H1 (cell line): ENCODE measurements at regions not wholly inside any gene's neighbourhood (a gene's known extent, or its start where the extent isn't known, plus 50 kb on each side); places are given as distances from the start of the nearest gene placed in this dataset.

Experiments
- CTCF ChIA-PET: fragments of 300-600 bp; sonication (Branson Sonifier 250); formaldehyde crosslinking; loops from one replicate; lab custom pipeline; 2021; ENCODE audit not compliant: partially characterized antibody; lab: Charles Lee
- POLR2A ChIA-PET: fragments of 300-600 bp; sonication (Branson Sonifier 250); formaldehyde crosslinking; loops from one replicate; lab custom pipeline; 2021; ENCODE audit warnings: inconsistent platforms; ENCODE audit not compliant: partially characterized antibody; lab: Charles Lee
- DNase-seq, 2 experiments: peaks; one replicate each; pipeline versions ENCODE4 v3.0.0 to v3.0.0-alpha.2; 2010 to 2022; ENCODE audit warnings: low spot score in 2 of 2, low read depth in 1 of 2, mixed read lengths in 1 of 2
- FAIRE-seq: peaks from 2 replicates; lab custom pipeline; 2011; peaks lifted over from hg19 to GRCh38; lab: Jason Lieb, UNC
- H2AFZ ChIP-seq: 2 replicates; pipeline ENCODE4 v1.8.1; 2012; ENCODE audit warnings: low read length, inconsistent platforms
- H2AK5ac ChIP-seq: 2 replicates; pipeline ENCODE4 v1.6.1; 2013; ENCODE audit warnings: low read depth, low read length
- H2BK120ac ChIP-seq: replicated peaks from 2 replicates; pipeline ENCODE3; 2013; ENCODE audit warnings: low read depth, low read length, inconsistent platforms
- H2BK12ac ChIP-seq: 2 replicates; pipeline ENCODE4 v1.6.1; 2013; ENCODE audit warnings: low read depth, low read length
- H2BK15ac ChIP-seq: 2 replicates; pipeline ENCODE4 v1.6.1; 2013; ENCODE audit warnings: low read length
- H2BK20ac ChIP-seq: 2 replicates; pipeline ENCODE4 v1.6.1; 2013; ENCODE audit warnings: low read length
- H2BK5ac ChIP-seq: 2 replicates; pipeline ENCODE4 v1.6.1; 2013; ENCODE audit warnings: low read depth, low read length
- H3K14ac ChIP-seq: 2 replicates; pipeline ENCODE4 v1.6.1; 2013; ENCODE audit warnings: inconsistent platforms; ENCODE audit not compliant: insufficient read length
- H3K18ac ChIP-seq: 2 replicates; pipeline ENCODE4 v1.6.1; 2013; ENCODE audit warnings: low read length; ENCODE audit errors: extremely low read depth
- H3K23ac ChIP-seq: 2 replicates; pipeline ENCODE4 v1.6.1; 2013; ENCODE audit warnings: inconsistent platforms; ENCODE audit not compliant: insufficient read length
- H3K23me2 ChIP-seq: 2 replicates; pipeline ENCODE4 v1.6.1; 2013; ENCODE audit warnings: low read depth, low read length
- H3K27ac ChIP-seq: 2 replicates; pipeline ENCODE4 v1.6.1; 2011; ENCODE audit warnings: low read depth, low read length, inconsistent platforms
- H3K27me3 ChIP-seq, 4 experiments: replicated peaks in 1 of 4; 1 replicate in 1 of 4; 2 replicates in 3 of 4; pipeline versions ENCODE4 v1.6.1 to v1.8.1; 2011 to 2013; ENCODE audit warnings: low read length in 3 of 4, mild to moderate bottlenecking in 3 of 4, inconsistent platforms in 2 of 4, mixed read lengths in 2 of 4, moderate library complexity in 1 of 4; ENCODE audit not compliant: control insufficient read depth in 3 of 4, insufficient read depth in 3 of 4; ENCODE audit errors: extremely low read depth in 1 of 4
- H3K36me3 ChIP-seq, 4 experiments: 2 replicates each; pipeline versions ENCODE4 v1.6.1 to v1.8.1; 2011 to 2013; ENCODE audit warnings: mild to moderate bottlenecking in 4 of 4, low read length in 3 of 4, moderate library complexity in 2 of 4, control low read depth in 1 of 4, inconsistent platforms in 1 of 4; ENCODE audit not compliant: insufficient read depth in 4 of 4, control insufficient read depth in 2 of 4
- H3K4ac ChIP-seq: replicated peaks from 2 replicates; pipeline ENCODE3; 2013; ENCODE audit warnings: low read length, low read depth, mixed read lengths, inconsistent platforms; ENCODE audit not compliant: insufficient read length
- H3K4me1 ChIP-seq, 4 experiments: replicated peaks in 1 of 4; 1 replicate in 1 of 4; 2 replicates in 3 of 4; pipeline versions ENCODE4 v1.6.1 to v1.8.1; 2011 to 2013; ENCODE audit warnings: low read length in 3 of 4, inconsistent platforms in 2 of 4, mixed read lengths in 1 of 4; ENCODE audit not compliant: insufficient read depth in 4 of 4, control insufficient read depth in 3 of 4
- H3K4me2 ChIP-seq, 2 experiments: 2 replicates each; pipeline versions ENCODE4 v1.6.1 to v1.8.1; 2011 to 2013; ENCODE audit warnings: low read depth in 2 of 2, low read length in 2 of 2, control low read depth in 1 of 2, inconsistent platforms in 1 of 2, mild to moderate bottlenecking in 1 of 2; ENCODE audit not compliant: insufficient read depth in 1 of 2
- H3K4me3 ChIP-seq, 4 experiments: fragments of 200-600, 300-600 bp in 1 of 4; sonication (generic), shearing (Covaris generic), sonication (Bioruptor Twin) in 1 of 4; 2 replicates each; pipeline versions ENCODE4 v1.5.1 to v1.8.1; 2011 to 2016; ENCODE audit warnings: low read length in 4 of 4, low read depth in 3 of 4, control low read depth in 2 of 4, inconsistent platforms in 2 of 4, mild to moderate bottlenecking in 2 of 4, mixed read lengths in 1 of 4, moderate library complexity in 1 of 4; ENCODE audit not compliant: insufficient read depth in 2 of 4; ENCODE audit errors: extremely low read depth in 1 of 4
- H3K56ac ChIP-seq: replicated peaks from 2 replicates; pipeline ENCODE3; 2013; ENCODE audit warnings: low read depth, mild to moderate bottlenecking, mixed read lengths, low read length, inconsistent platforms; ENCODE audit not compliant: insufficient read length
- H3K79me1 ChIP-seq: 2 replicates; pipeline ENCODE4 v1.6.1; 2013; ENCODE audit warnings: low read depth, low read length, control low read depth
- H3K79me2 ChIP-seq, 2 experiments: 2 replicates each; pipeline versions ENCODE4 v1.6.1 to v1.8.1; 2012 to 2013; ENCODE audit warnings: low read length in 2 of 2, mild to moderate bottlenecking in 2 of 2, inconsistent platforms in 1 of 2; ENCODE audit not compliant: insufficient read depth in 2 of 2, control insufficient read depth in 1 of 2
- H3K9ac ChIP-seq, 4 experiments: replicated peaks in 1 of 4; 1 replicate in 1 of 4; 2 replicates in 3 of 4; pipeline versions ENCODE4 v1.6.1 to v1.8.1; 2011 to 2013; ENCODE audit warnings: low read depth in 3 of 4, low read length in 3 of 4, control low read depth in 2 of 4, mild to moderate bottlenecking in 2 of 4, moderate library complexity in 2 of 4, inconsistent platforms in 1 of 4; ENCODE audit errors: extremely low read depth in 1 of 4
- H3K9me3 ChIP-seq, 2 experiments: 2 replicates each; pipeline versions ENCODE4 v1.6.1 to v1.8.1; 2012 to 2013; ENCODE audit warnings: mild to moderate bottlenecking in 2 of 2, moderate library complexity in 2 of 2, control low read depth in 1 of 2, inconsistent platforms in 1 of 2, low read depth in 1 of 2, low read length in 1 of 2, mixed read lengths in 1 of 2; ENCODE audit not compliant: insufficient read depth in 2 of 2
- H4K20me1 ChIP-seq, 2 experiments: replicated peaks in 1 of 2; 2 replicates each; pipeline versions ENCODE3 to v1.8.1; 2011 to 2013; ENCODE audit warnings: inconsistent platforms in 2 of 2, low read length in 2 of 2, mild to moderate bottlenecking in 1 of 2; ENCODE audit not compliant: insufficient read depth in 2 of 2, control insufficient read depth in 1 of 2
- H4K5ac ChIP-seq: 2 replicates; pipeline ENCODE4 v1.6.1; 2013; ENCODE audit warnings: low read length, low read depth, mixed read lengths, inconsistent platforms; ENCODE audit not compliant: insufficient read length
- H4K8ac ChIP-seq: 2 replicates; pipeline ENCODE4 v1.8.0; 2013; ENCODE audit warnings: mild to moderate bottlenecking, moderate library complexity, low read length, inconsistent platforms; ENCODE audit not compliant: insufficient read depth; ENCODE audit errors: extremely low read depth
- H4K91ac ChIP-seq: replicated peaks from 2 replicates; pipeline ENCODE3; 2013; ENCODE audit warnings: low read length, mixed read lengths, inconsistent platforms; ENCODE audit not compliant: insufficient read length
- BACH1 ChIP-seq: IDR thresholded peaks from 2 replicates; pipeline ENCODE4 v1.6.1; 2012; ENCODE audit warnings: low read length, improper control_type of control experiment
- EZH2 ChIP-seq: fragments of 200-600 bp; sonication (generic); IDR thresholded peaks from 2 replicates; pipeline ENCODE4 v1.7.1; 2012; ENCODE audit warnings: low read depth, mild to moderate bottlenecking, moderate library complexity, low read length, inconsistent platforms; ENCODE audit not compliant: severe bottlenecking
- GABPA ChIP-seq: IDR thresholded peaks from 2 replicates; pipeline ENCODE4 v1.6.1; 2011; ENCODE audit warnings: mild to moderate bottlenecking, low read length, moderate library complexity, borderline replicate concordance; ENCODE audit not compliant: insufficient read depth
- RBBP5 ChIP-seq: IDR thresholded peaks from 2 replicates; pipeline ENCODE4 v1.7.1; 2012; ENCODE audit warnings: low read depth, mild to moderate bottlenecking, inconsistent platforms, low read length, moderate library complexity, borderline replicate concordance
- RNF2 ChIP-seq: fragments of 200-900, 300-1000 bp; sonication (generic); IDR thresholded peaks from 2 replicates; pipeline ENCODE4 v1.7.1; 2016; ENCODE audit warnings: borderline replicate concordance, low read depth, mild to moderate bottlenecking, antibody characterized with exemption, low read length; ENCODE audit not compliant: poor library complexity, severe bottlenecking; ENCODE audit errors: missing control alignments
- RXRA ChIP-seq: IDR thresholded peaks from 2 replicates; pipeline ENCODE4 v1.6.1; 2011; ENCODE audit warnings: low read depth, mild to moderate bottlenecking, low read length, moderate library complexity; ENCODE audit not compliant: insufficient read depth
- SIRT6 ChIP-seq: IDR thresholded peaks from one replicate; pipeline ENCODE4 v1.7.1; 2012; ENCODE audit warnings: low read length, inconsistent platforms
- SP2 ChIP-seq: IDR thresholded peaks from 2 replicates; pipeline ENCODE4 v1.6.1; 2012; ENCODE audit warnings: mild to moderate bottlenecking, low read length, inconsistent platforms
- ZNF274 ChIP-seq: IDR thresholded peaks from 2 replicates; pipeline ENCODE4 v1.7.0; 2012; ENCODE audit warnings: low read length, borderline replicate concordance; ENCODE audit errors: extremely low read depth

- Histone ChIP-seq H4K8ac (no peak overlapping the region), H3K4me3 (no peak overlapping the region), H3K14ac (no peak overlapping the region), H3K56ac (no peak overlapping the region), H3K27me3 (no peaks in the 10 kb centered on the region), H4K20me1 (no peaks in the 10 kb centered on the region), H2BK15ac (no peak overlapping the region), H3K23me2 (no peaks in the 10 kb centered on the region), H4K5ac (no peak overlapping the region), H2BK12ac (no peak overlapping the region), H2AK5ac (no peak overlapping the region), H3K4ac (no peak overlapping the region), H3K4me2 (no peak overlapping the region), H4K91ac (no peak overlapping the region), H3K23ac (no peak overlapping the region), H2BK5ac (no peak overlapping the region), H2AFZ (no peak overlapping the region), H3K27ac (no peak overlapping the region), H3K18ac (no peak overlapping the region), H2BK120ac (no peak overlapping the region), H3K79me1 (no peaks in the 10 kb centered on the region), H3K79me2 (no peaks in the 10 kb centered on the region), H3K4me1 (no peaks in the 10 kb centered on the region), H3K36me3 (no peaks in the 10 kb centered on the region), H2BK20ac (no peak overlapping the region), H3K9ac (no peak overlapping the region), H3K9me3 (peaks cover 0 to 4% of the 10 kb centered on the region in 2 experiments; a peak in 1 of 4 replicates)
- ChIA-PET POLR2A (no interaction called here), CTCF (no interaction called here)
- no peak for FAIRE-seq
- TF ChIP-seq SP2 = no peak
- TF ChIP-seq GABPA = no peak
- TF ChIP-seq SIRT6 = no peak
- no peak for TF ChIP-seq ZNF274
- TF ChIP-seq EZH2 = no peak
- no peak for TF ChIP-seq BACH1
- no peak for TF ChIP-seq RNF2
- no peak for TF ChIP-seq RXRA
- no peak for TF ChIP-seq RBBP5
- no peak for DNase-seq
Observed at GRCh38 chr12:78611504-78611903, 253.1 kb upstream of the SYT1 start.
